ENCODE measurements at regions not wholly inside any gene's neighbourhood (a gene's known extent, or its start where the extent isn't known, plus 50 kb on each side); places are given as distances from the start of the nearest gene placed in this dataset.

DNA sequence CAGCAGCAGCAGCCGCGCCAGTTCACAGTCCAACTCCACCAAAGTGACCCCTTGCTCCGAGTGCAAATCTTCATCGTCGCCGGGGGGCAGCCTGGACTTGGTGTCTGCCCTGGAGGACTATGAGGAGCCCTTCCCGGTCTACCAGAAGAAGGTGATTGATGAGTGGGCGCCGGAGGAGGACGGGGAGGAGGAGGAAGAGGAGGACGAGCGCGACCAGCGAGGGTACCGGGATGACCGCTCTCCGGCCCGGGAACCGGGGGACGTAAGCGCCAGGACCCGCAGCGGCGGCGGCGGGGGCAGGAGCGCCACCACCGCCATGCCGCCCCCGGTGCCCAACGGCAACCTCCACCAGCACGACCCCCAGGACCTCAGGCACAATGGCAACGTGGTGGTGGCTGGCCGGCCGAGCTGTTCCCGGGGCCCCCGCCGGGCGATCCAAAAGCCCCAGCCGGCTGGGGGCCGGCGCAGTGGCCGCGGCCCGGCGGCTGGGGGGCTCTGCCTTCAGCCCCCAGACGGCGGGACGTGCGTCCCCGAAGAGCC is 224.1 kb upstream of the IL12A start:
- peak; percentile 7 for DNase-seq (ENCODE audit: low spot score)

DNA sequence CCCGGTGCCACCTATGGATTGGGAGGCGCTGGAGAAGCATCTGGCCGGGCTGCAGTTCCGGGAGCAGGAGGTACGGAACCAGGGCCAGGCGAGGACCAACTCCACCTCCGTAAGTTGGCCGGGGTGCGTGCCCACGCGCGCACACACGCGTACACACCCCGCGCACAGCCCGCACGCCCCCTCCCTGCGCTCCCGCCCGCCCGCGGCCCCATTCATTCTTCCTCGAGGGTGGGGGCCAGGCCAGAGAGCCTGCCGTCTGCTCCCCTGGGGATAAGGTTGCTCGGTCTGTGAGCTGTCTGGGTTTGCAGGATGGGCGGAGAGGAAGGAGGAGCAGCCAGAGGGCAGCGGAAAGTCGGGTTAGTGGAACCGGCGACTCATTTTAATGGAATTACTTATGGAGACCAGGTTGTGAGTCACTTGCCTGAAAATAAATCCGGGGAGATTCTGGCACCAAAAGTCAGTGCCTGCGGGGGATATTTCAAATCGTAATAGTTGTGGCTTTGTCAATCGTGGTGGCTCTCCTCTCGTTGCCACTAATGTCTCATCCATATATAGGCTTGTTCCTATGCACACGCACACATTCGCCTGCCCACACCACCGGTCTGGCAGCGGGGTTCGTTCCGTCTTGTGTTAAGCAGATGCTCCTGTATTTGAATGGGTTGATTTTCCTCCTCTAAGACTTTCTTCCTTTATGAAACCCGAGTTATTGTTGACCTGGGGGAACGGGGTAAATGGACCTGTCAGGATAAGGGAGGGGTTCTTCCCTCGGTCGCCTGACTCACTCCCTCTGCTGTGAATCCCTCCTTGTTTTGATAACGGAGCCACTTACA is 223.4 kb upstream of the IL12A start:
- peak; percentile 62 for DNase-seq (ENCODE audit: low spot score)

DNA sequence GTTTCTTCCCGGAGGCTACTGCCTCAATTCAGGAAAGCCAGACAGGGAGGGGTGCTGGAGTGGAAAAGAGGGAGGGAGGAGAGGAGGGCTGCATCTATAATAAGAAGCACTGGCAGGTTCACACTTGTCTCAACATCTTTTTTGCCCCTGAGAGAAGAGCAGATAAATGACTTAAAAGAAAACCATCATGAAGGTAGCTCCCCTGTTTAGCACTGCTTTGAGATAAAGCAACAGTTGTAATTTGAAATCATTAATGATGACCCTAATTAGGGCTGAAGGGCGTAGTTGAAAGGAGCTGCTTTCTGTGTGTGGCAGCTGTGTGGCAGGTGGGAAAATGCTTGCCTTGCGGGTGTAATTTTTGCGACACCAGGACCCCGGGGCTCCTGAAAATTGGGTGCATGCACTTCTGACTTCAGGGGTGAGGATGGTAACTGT is 222.8 kb upstream of the IL12A start:
- DNase-seq (ENCODE audit: low spot score), result no peak

DNA sequence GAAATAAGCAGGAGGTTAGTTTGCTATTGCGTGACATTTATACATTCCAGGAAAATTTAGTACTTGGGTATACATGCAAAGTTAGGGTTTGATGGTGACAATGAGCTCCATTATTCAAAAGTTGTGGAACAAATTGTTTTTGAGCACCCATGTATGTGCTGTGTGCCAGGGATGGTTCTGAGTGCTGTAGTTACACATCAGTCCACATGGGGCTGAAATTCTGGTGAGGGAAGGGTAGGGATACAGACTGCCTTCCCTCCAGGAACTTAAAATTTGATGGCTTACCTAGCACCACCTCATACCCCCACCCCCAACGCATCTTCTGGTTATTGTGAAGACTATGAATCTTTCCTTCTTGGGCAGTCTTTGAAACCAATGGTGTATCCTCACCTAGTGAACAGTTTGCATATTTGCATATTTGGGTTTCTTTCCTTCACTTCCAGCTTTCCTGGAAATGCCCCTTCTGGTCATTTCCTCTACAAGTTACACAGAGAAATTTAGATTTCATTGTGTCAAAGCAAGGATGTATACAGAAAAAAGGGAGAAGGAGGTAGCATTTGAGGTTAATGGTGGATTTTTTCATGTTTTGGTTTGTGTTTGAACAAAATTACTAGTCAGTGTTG is 222.0 kb upstream of the IL12A start:
- peak; percentile 46 for DNase-seq (ENCODE audit: low spot score)

DNA sequence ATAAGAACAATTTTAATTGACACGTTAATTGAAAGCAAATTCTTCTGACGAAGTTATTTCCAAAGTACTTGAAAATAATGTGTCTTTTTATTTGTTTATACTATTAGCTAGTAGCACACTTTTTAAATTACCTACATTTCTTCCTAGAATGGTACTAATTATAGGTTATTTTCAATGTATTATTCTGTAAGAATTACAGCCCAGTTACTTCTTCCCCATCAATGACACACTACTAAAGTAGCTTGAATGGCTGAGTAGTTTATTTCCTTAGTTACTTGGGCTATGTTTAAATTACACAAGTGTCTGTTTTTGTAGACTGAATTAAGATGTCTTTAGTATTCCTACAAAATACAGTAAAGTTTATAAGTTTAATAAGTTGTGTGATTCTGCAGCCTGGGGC is 217.6 kb upstream of the IL12A start:
- no peak for DNase-seq (ENCODE audit: low spot score)

DNA sequence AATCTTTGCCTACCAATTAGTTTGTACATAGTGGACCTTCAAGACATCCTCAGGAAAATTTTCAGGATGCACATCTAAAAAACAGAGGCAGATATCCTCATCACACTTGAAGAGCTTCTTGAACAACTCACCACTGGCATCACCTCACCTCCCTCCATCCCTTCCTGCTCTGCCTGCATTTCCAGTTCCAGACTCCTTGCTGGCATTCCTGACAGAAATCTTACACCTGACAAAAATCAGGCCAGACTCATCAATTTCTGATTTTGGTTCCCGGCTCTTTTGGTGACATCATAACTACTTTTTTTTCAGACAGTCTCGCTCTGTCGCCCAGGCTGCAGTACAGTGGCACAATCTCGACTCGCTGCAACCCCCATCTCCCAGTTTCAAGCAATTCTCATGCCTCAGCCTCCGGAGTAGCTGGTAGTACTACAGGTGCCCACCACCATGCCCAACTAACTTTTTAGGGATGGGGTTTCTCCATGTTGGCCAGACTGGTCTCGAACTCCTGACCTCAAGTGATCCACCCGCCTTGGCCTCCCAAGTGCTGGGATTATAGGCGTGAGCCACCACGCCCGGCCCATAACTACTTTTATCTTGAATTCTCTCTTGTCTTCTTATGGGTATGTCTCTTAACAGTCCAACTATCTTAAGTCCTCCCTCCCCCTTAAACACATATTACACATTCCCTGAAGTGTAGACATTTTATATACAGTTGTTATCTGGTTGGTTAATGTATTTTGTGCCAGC is 216.6 kb upstream of the IL12A start:
- DNase-seq (ENCODE audit: low spot score), result no peak

DNA sequence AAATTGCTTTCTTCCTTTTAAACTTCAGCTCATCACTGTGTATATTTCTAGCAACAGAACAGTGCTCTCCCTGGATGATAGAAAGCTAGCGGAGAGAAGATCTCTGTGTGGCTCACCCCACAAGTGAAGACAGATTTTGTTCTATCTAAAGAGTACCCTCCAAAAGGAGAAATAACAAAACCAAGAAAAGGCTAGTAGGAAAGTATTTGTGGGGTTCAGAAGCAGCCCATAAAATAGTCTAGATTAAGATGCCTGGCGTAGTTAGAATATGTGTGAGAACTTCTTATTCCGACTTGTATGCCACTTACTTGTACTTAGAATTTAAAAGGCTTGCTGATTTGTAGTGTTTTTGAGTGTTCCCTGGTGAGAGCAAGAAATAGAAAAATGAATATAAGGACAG is 214.9 kb upstream of the IL12A start:
- DNase-seq (ENCODE audit: low spot score), result no peak

DNA sequence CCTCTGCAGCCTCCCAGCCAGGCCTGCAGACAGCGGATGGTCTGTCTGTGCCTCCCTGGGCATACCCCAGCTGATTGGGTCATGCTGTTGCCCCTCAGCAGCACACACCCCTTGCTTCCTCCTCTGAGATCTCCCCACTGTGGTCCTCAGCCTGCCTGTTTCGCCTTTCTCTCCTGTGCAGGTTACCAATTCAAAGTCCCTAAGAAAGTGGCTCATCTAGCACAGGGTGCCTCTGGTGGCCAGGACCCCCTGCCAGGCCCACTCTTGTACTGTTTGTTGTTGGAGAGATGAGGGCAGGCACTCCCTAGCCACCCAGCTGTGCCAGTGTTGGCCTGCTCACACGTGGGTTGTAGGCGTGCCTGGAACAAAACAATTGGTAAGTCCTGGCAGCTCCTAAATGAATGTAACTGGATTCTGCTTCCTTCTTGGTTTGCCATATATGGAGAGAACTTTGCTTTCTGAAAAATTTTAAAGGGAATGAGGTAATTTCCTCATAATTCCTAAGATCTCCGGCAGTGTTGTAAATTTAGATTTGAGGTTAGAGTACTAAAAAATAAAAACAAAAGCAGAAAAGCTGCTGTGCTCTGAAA is 213.2 kb upstream of the IL12A start:
- DNase-seq (ENCODE audit: low spot score), result peak; percentile 75

DNA sequence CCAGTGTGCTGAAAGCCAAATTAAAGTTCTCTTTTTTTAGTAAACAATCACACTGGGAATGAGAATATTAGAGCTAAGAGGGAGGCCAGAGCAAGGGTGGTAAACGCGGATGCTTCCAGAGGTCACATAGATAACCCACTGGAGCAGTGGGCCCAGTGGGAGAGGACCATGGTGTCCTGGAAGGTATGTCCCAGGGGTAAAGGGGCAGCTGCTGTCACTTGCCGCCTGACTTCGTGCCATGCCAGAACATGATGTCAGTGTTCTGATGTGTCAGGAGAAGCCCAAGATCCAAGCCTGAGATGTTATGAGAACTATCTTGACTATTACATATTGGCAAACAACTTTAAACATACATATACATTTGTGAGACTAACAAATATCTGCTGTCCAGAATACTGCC is 211.9 kb upstream of the IL12A start:
- DNase-seq (ENCODE audit: low spot score), result no peak

DNA sequence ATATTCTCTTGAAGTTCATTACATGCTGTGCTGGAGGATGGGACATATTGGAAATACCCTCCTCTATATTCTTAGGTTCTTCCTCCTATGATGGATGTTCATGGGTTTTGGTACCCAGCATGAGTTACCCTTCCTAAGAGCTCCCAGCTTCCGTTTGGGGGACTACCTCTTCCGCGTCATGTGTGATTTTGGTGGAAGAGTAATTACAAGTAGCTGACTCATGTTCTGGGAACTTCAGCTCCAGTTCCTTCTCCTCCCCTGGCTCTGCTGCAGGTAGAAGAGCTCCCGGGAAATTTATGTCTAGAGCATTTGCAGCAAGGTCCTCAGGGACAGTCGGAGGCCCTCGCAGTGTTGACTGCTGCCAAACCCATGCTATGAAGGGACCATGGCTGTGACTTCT is 208.8 kb upstream of the IL12A start:
- no peak for DNase-seq (ENCODE audit: low spot score)

DNA sequence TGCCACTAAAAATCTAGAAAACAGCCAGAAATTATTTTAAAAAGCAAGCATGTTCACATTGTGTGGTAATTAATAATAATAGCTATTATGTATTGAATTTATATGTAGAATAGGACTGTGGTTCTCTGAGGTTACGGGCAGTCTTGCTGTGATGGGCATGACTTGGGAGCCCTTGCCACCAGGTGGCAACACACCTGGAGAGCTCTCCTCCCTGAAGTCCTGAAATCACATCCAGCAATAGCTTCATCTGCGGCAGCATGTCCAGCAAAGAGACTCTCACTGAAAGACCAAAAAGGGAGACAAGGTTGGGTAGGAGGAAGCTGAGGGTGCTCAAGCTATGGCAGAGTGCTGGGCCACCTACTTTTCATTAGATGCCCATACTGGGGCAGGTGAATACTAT is 206.8 kb upstream of the IL12A start:
- DNase-seq (ENCODE audit: low spot score), result no peak

DNA sequence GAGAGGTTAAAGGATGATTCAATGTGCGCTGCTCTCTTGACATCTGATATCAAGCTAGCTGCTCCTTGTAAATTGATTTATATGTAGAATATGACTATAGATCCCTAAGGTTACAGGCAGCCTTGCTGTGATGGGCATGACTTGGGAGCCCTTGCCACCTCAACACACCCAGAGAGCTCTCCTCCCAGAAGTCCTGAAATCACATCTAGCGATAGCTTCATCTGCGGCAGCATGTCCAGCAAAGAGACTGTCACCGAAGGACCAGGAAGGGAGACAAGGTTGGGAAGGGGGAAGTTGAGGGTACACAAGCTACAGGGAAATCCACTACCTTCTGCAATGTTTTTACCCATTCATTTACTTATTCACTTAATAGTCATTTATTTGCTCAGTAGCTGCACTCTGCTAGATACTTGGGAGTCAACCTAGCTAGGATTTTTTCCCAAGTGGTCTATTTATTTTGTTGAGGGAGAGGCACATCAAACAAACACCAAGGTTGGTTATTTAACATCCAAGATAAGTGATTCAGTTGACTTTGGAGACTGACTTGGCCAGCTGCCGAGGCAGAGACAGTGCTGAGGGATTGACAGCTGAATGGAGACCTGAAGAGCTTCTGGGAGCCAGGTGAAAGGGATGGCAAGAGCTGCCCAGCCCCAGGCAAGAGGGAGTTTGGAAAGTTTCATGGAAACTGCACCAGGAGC is 205.8 kb upstream of the IL12A start:
- no peak for DNase-seq (ENCODE audit: low spot score)

DNA sequence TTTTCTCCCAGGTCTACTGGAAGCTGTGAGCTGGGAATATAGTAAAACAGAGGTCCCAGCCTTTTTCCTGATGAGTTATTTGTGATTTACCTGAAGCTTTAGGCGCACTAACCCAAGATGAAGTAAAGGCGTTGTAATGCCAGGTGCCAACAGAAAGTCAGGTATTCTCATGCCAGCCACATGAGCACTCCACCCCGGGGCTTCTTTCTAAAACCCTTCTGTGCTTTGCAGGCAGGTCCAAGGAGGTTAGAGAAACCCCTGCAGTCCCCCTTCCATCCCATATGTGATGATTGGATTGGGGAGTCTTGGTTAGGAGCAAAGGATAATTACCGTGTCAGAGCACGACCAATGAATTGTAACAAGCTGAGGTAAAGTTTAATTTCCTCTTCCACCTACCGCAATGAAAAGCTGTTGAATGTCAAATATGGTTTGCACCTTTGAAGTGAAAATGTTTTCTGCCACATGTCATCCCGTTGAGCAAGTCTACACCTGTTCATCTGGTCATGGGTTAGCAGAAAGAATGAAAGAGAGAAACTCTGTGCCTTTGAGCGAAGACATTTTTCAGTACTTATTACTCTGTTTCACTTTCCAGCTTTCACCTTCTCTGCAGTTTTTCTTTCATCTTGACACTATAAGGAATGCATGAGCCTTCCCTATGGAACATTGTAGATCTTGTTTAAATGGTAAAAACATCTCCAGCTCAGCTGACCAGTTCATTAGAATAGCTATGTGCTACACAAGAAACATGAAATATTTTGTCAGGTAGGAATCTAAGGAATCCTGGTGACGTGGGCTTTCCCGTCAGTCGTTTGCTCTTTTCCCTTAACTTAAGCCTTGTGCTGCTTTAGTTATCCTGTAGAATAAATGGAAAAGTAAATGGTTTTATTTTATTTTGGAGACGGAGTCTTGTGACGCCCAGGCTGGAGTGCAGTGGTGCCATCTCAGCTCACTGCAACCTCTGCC is 204.6 kb upstream of the IL12A start:
- DNase-seq (ENCODE audit: low spot score), result no peak

DNA sequence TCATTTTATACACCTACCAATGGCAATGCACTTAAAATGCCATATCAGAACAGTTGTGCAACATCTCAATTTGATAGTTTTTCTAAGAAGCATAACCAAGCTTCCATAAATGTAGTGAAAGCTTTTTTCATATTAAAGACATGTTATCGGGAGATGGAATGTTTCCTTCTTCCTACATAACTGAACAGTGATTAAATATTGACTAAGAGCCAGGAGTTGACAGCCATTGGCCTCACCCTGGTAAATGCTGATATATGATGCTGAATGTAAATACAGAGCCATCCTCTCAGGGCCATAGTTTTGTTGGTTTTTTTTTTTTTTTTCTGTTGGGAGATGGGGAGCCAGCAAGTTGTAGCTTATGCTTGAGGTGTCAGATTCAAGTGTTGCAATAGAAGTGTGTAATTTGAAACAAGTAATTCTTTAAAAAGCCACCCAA is 203.3 kb upstream of the IL12A start:
- DNase-seq (ENCODE audit: low spot score), result no peak

DNA sequence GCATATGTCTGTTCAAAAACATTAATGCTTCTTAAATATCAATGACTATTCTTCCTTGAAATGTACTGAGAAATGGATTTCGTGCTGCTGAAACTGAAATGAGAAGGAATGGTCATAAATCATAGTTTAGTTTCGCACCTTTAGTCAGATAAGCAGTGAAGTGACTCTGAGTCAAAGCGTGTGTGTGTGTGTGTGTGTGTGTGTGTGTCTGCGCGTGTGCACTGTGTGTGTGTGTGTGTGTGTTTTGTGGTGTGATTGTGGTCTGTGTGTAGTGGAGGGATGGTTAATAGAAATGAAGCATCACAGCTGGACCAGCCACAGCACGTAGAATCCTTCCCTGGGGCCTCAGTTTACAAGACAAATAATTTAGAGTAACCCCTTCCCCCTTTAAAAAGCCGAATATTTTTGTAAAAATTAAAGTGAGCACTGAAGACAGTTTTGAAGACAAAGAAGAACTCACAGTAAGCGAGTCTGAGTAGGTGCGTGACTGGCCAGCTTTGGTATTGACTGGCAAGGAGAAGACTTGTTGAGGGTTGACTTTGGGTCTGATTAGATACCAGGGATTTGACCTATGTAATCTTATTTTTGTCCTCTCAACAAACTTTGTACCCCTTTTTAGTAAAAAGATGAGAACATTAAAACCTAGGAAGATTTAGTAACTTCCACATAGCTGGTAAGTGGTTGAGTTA is 202.0 kb upstream of the IL12A start:
- no peak for DNase-seq (ENCODE audit: low spot score)

DNA sequence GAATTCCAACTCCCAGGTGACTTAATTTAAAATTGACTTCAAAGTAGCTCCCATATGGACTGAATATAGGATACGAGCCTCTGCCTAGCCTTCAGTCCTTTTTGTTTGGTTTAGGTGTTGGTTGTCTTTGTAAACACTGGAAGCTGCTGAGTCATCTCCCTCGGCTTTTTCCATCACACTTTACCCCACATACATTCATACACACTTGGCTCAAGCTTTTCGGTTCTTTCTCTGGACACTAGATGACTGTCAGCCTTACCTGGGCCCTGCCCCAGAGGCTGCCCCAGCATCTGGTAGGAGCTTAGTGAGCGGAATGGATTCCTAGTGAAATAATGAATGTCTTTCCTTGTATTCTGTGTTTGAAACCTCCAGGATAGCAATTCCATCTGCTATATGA is 201.5 kb upstream of the IL12A start:
- DNase-seq (ENCODE audit: low spot score), result no peak

DNA sequence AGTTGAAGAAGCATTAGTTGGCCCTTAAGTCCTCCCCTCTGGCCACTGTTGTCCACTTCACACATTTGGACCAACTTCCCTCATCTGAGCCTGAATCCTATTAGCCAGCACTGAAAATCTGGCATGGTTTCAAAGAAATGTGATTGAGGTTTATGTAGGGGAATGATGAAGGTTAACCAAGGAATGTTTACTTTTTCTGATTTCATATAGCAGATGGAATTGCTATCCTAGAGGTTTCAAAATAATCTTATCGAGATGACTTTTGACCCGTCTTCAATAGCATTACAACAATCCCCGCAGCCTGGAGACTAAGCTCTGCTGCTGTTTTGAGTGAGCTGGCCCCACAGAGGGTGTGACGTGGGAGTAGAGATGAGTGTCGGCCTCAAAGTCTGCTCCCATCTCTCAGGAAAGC is 200.8 kb upstream of the IL12A start:
- no peak for DNase-seq (ENCODE audit: low spot score)

DNA sequence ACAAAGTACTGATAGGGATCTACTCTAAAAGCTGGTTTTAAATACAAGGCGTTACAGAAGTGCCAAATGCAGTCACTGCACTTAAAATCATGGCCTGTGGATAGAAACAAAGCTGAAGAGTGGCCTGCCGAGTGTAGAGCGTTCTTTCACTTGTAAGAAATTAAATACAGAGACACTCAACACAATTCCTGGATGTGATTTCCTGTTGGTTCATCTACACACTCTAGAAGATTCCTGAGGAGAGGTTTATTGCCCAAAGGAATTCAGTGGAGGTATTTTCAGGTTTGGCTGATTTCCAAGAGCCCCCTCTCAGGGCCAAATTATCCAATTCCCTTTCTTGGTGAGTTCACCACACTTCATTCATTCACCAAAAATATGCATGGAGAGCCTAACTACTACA is 200.3 kb upstream of the IL12A start:
- no peak for DNase-seq (ENCODE audit: low spot score)

DNA sequence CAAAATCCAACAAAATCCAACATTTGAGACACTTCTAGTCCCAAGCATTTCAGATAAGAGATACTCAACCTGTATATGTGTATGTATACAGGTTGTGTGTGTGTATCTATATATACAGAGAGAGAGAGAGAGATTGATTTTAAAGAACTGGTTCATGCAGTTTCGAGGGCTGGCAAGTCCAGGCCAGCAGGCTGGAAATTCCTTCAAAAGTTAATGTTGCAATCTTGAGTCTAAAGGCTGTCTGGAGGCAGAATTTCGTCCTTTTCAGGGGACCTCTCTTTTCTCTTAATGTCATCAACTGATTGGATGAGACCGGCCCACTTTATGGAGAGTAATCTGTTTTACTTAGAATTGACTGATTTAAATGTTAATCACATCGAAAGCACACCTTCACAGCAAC is 199.6 kb upstream of the IL12A start:
- no peak for DNase-seq (ENCODE audit: low spot score)
